ENCODE measurements at regions not wholly inside any gene's neighbourhood (a gene's known extent, or its start where the extent isn't known, plus 50 kb on each side); places are given as distances from the start of the nearest gene placed in this dataset.

- Histone ChIP-seq H3K4me1 (ENCODE audit: insufficient read depth, low read length) (peaks cover 5% of the 10 kb centered on the region), H4K20me1 (ENCODE audit: insufficient read depth, low read length) (peaks cover 32% of the 10 kb centered on the region), H2AFZ (ENCODE audit: low read length) (no peak overlapping the region), H3K27ac (ENCODE audit: low read depth, low read length) (no peak overlapping the region), H3K4me2 (ENCODE audit: insufficient read depth, low read length) (no peak overlapping the region), H3K36me3 (ENCODE audit: insufficient read depth, low read length) (peaks cover 72% of the 10 kb centered on the region), H3K4me3 (ENCODE audit: insufficient read depth, low read length) (no peak overlapping the region), H3K9me3 (ENCODE audit: low read depth, low read length) (no peaks in the 10 kb centered on the region), H3K79me2 (ENCODE audit: insufficient read depth, low read length) (peaks cover 16% of the 10 kb centered on the region), H3K27me3 (ENCODE audit: insufficient read depth, low read length) (no peaks in the 10 kb centered on the region)
- TF ChIP-seq CTCF (IDR thresholded peaks at IDR 0.05; ENCODE audit: extremely low read depth, low read depth, low read length) = no peak
- DNase-seq (ENCODE audit: insufficient read length, low spot score, missing footprints) = peak; percentile 78
These were observed 356.8 kb downstream of the SEC14L1 start for GRCh38 chr17:77497578-77497934.

- Histone ChIP-seq H2AFZ (ENCODE audit: low read length) (no peak overlapping the region), H4K20me1 (ENCODE audit: insufficient read depth, low read length) (peaks cover 31% of the 10 kb centered on the region), H3K27me3 (ENCODE audit: insufficient read depth, low read length) (no peaks in the 10 kb centered on the region), H3K9me3 (ENCODE audit: low read depth, low read length) (no peaks in the 10 kb centered on the region), H3K4me3 (ENCODE audit: insufficient read depth, low read length) (no peak overlapping the region), H3K27ac (ENCODE audit: low read depth, low read length) (no peak overlapping the region), H3K4me1 (ENCODE audit: insufficient read depth, low read length) (peaks cover 5% of the 10 kb centered on the region), H3K4me2 (ENCODE audit: insufficient read depth, low read length) (no peak overlapping the region), H3K79me2 (ENCODE audit: insufficient read depth, low read length) (peaks cover 12% of the 10 kb centered on the region), H3K36me3 (ENCODE audit: insufficient read depth, low read length) (peaks cover 65% of the 10 kb centered on the region)
- TF ChIP-seq CTCF (IDR thresholded peaks at IDR 0.05; ENCODE audit: extremely low read depth, low read depth, low read length) = no peak
- peak; percentile 49 for DNase-seq (ENCODE audit: insufficient read length, low spot score, missing footprints)
These were observed 357.4 kb downstream of the SEC14L1 start for GRCh38 chr17:77498091-77498741.

- TF ChIP-seq CTCF (IDR thresholded peaks at IDR 0.05; ENCODE audit: extremely low read depth, low read depth, low read length) = no peak
These were observed 358.3 kb downstream of the SEC14L1 start for GRCh38 chr17:77498791-77499698.

More at GRCh38 chr17:77498791-77499698, 358.3 kb downstream of the SEC14L1 start:
- peaks cover 59% of the 10 kb centered on the region for H3K36me3 ChIP-seq (ENCODE audit: insufficient read depth, low read length)
- H2AFZ ChIP-seq (ENCODE audit: low read length) = no peak overlapping the region
- H4K20me1 ChIP-seq (ENCODE audit: insufficient read depth, low read length) = peaks cover 26% of the 10 kb centered on the region
- H3K27ac ChIP-seq (ENCODE audit: low read depth, low read length) = no peak overlapping the region
- H3K4me2 ChIP-seq (ENCODE audit: insufficient read depth, low read length) = no peak overlapping the region
- H3K9me3 ChIP-seq (ENCODE audit: low read depth, low read length) = no peaks in the 10 kb centered on the region
- no peak overlapping the region for H3K4me3 ChIP-seq (ENCODE audit: insufficient read depth, low read length)
- peak; percentile 80 for DNase-seq (ENCODE audit: insufficient read length, low spot score, missing footprints)
- H3K4me1 ChIP-seq (ENCODE audit: insufficient read depth, low read length) = peaks cover 5% of the 10 kb centered on the region
- H3K79me2 ChIP-seq (ENCODE audit: insufficient read depth, low read length) = peaks cover 10% of the 10 kb centered on the region
- no peaks in the 10 kb centered on the region for H3K27me3 ChIP-seq (ENCODE audit: insufficient read depth, low read length)
